IMR-90 (cell line): ENCODE measurements at regions not wholly inside any gene's neighbourhood (a gene's known extent, or its start where the extent isn't known, plus 50 kb on each side); places are given as distances from the start of the nearest gene placed in this dataset.

ENCODE experiments used
- CEBPB ChIP-seq: IDR thresholded peaks from 2 replicates; pipeline ENCODE4 v1.6.1; 2012; ENCODE audit warnings: low read depth, low read length, improper control_type of control experiment
- MAFK ChIP-seq: IDR thresholded peaks from 2 replicates; pipeline ENCODE4 v1.6.1; 2012; ENCODE audit warnings: low read depth, low read length, improper control_type of control experiment
- MXI1 ChIP-seq: IDR thresholded peaks from 2 replicates; pipeline ENCODE4 v1.6.1; 2012; ENCODE audit warnings: low read depth, mild to moderate bottlenecking, low read length, moderate library complexity, borderline replicate concordance
- POLR2A ChIP-seq: IDR thresholded peaks from 2 replicates; pipeline ENCODE4 v1.6.1; 2012; ENCODE audit warnings: mild to moderate bottlenecking, low read depth, low read length
- RCOR1 ChIP-seq: IDR thresholded peaks from 2 replicates; pipeline ENCODE4 v1.6.1; 2012; ENCODE audit warnings: mild to moderate bottlenecking, low read length, improper control_type of control experiment; ENCODE audit not compliant: insufficient replicate concordance
- RFX5 ChIP-seq: IDR thresholded peaks from 2 replicates; pipeline ENCODE4 v1.8.0; 2012; ENCODE audit warnings: low read depth, mild to moderate bottlenecking, low read length, moderate library complexity
- TF ChIP-seq, protein P1 (sequence below): conservative IDR thresholded peaks from 2 replicates; pipeline ENCODE4 v1.5.1; 2012; ENCODE audit warnings: mild to moderate bottlenecking, low read depth, low read length, improper control_type of control experiment
- TF ChIP-seq, protein P2 (sequence below): fragments of 150-350 bp; IDR thresholded peaks from 2 replicates; pipeline ENCODE4 v1.6.1; 2017; ENCODE audit warnings: mild to moderate bottlenecking, antibody characterized with exemption, low read length, low read depth

DNA sequence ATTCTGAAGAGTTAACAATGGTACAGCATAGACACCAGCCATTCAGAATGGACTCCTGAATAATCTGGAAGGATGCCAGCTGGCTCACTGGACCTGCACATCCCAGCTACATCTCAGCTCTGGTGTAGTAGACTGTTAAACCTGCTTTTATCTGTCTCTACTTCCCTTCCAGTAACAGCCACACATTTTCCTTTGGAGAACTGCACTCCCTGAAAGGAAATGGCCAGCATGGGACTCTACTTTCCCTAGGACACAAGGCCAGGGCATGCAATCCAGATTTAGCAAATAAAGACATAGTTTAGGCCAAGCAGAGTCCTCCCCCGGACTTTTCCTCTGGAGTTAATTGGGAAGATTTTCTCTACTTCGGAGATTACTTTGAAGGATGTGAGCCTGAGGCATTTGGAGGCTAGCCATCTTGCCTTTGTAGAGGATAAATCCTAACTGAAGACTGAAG, 82.7 kb upstream of the TCF12 start:
- TF ChIP-seq, protein P1, sequence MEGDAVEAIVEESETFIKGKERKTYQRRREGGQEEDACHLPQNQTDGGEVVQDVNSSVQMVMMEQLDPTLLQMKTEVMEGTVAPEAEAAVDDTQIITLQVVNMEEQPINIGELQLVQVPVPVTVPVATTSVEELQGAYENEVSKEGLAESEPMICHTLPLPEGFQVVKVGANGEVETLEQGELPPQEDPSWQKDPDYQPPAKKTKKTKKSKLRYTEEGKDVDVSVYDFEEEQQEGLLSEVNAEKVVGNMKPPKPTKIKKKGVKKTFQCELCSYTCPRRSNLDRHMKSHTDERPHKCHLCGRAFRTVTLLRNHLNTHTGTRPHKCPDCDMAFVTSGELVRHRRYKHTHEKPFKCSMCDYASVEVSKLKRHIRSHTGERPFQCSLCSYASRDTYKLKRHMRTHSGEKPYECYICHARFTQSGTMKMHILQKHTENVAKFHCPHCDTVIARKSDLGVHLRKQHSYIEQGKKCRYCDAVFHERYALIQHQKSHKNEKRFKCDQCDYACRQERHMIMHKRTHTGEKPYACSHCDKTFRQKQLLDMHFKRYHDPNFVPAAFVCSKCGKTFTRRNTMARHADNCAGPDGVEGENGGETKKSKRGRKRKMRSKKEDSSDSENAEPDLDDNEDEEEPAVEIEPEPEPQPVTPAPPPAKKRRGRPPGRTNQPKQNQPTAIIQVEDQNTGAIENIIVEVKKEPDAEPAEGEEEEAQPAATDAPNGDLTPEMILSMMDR, result no peak
- TF ChIP-seq POLR2A (no peak), MXI1 (no peak), MAFK (no peak), CEBPB (no peak), RCOR1 (no peak), RFX5 (no peak)
- TF ChIP-seq, protein P2, sequence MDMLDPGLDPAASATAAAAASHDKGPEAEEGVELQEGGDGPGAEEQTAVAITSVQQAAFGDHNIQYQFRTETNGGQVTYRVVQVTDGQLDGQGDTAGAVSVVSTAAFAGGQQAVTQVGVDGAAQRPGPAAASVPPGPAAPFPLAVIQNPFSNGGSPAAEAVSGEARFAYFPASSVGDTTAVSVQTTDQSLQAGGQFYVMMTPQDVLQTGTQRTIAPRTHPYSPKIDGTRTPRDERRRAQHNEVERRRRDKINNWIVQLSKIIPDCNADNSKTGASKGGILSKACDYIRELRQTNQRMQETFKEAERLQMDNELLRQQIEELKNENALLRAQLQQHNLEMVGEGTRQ, result no peak
